GM18873 (cell line): ENCODE measurements at regions not wholly inside any gene's neighbourhood (a gene's known extent, or its start where the extent isn't known, plus 50 kb on each side); places are given as distances from the start of the nearest gene placed in this dataset.
"Not testable (repeated sequence)": the region's sequence is repeated elsewhere in the genome, so short reads cannot be mapped to it uniquely, and the experiment has no call there.

Experiments
- ATAC-seq: cut with Tn5 transposase; IDR thresholded peaks from one replicate; pipeline ENCODE4 v1.9.1; 2021; ENCODE audit warnings: mild to moderate bottlenecking, moderate library complexity, moderate number of reproducible peaks; ENCODE audit not compliant: unreplicated experiment, low FRiP score

GRCh38 chr2:236367506-236368289 lies 103.5 kb upstream of the ASB18 start:
- ATAC-seq: no peak

- no peak for ATAC-seq
Measured at GRCh38 chr2:236369661-236370062, 105.5 kb upstream of the ASB18 start.

- ATAC-seq: no peak
Measured at GRCh38 chr2:236370847-236371409, 106.7 kb upstream of the ASB18 start.

- no peak for ATAC-seq
Measured at GRCh38 chr2:236375973-236376476, 111.8 kb upstream of the ASB18 start.

GRCh38 chr2:236376566-236377244 lies 112.5 kb upstream of the ASB18 start:
- ATAC-seq: no peak

- ATAC-seq: no peak
Measured at GRCh38 chr2:236380051-236380612, 115.9 kb upstream of the ASB18 start.

- ATAC-seq: not testable (repeated sequence)
Measured at GRCh38 chr2:236381253-236381652, 117.0 kb upstream of the ASB18 start.

GRCh38 chr2:236389284-236390216 lies 125.3 kb upstream of the ASB18 start:
- not testable (repeated sequence) for ATAC-seq

- no peak for ATAC-seq
Measured at GRCh38 chr2:236393101-236393500, 128.9 kb upstream of the ASB18 start.

GRCh38 chr2:236393581-236393980 lies 129.4 kb upstream of the ASB18 start:
- no peak for ATAC-seq

- no peak for ATAC-seq
Measured at GRCh38 chr2:236394571-236394970, 130.4 kb upstream of the ASB18 start.

GRCh38 chr2:236395067-236395466 lies 130.9 kb upstream of the ASB18 start:
- ATAC-seq: no peak

GRCh38 chr2:236396818-236397350 lies 132.7 kb upstream of the ASB18 start:
- ATAC-seq: no peak

GRCh38 chr2:236397681-236398080 lies 133.5 kb upstream of the ASB18 start:
- no peak for ATAC-seq

- ATAC-seq: no peak
Measured at GRCh38 chr2:236399409-236399808, 135.2 kb upstream of the ASB18 start.

- no peak for ATAC-seq
Measured at GRCh38 chr2:236400046-236400574, 135.9 kb upstream of the ASB18 start.

- no peak for ATAC-seq
Measured at GRCh38 chr2:236400594-236401360, 136.6 kb upstream of the ASB18 start.

GRCh38 chr2:236402033-236402790 lies 138.0 kb upstream of the ASB18 start:
- no peak for ATAC-seq
